GM13977 (cell line): ENCODE measurements at regions not wholly inside any gene's neighbourhood (a gene's known extent, or its start where the extent isn't known, plus 50 kb on each side); places are given as distances from the start of the nearest gene placed in this dataset.

Experiments
- DNase-seq: peaks from one replicate; pipeline ENCODE4 v3.0.0; 2012; ENCODE audit warnings: low spot score
- CTCF ChIP-seq: IDR thresholded peaks from 2 replicates; pipeline ENCODE4 v1.5.1; 2012; ENCODE audit warnings: mild to moderate bottlenecking, control low read depth; ENCODE audit not compliant: insufficient read depth; ENCODE audit errors: extremely low read depth, missing control alignments
- in situ Hi-C: fragments of 300-500 bp; cut with MboI; formaldehyde crosslinking; loops from one replicate; pipeline ENCODE4 v1.12.0; 2022; ENCODE audit warnings: low sequenced_read_pairs, low pct_unique_long_range_greater_than_20kb, mixed read lengths, inconsistent platforms; ENCODE audit not compliant: unreplicated experiment

GRCh38 chr19:27909185-27909840, 1303.6 kb downstream of the UQCRFS1 start:
- DNase-seq = no peak
- in situ Hi-C loops = no loop called here
- no peak for TF ChIP-seq CTCF

- DNase-seq = no peak
- TF ChIP-seq CTCF = no peak
- in situ Hi-C loops = no loop called here
These were observed 1306.9 kb downstream of the UQCRFS1 start for GRCh38 chr19:27906081-27906480.

- in situ Hi-C loops = no loop called here
- TF ChIP-seq CTCF = no peak
- DNase-seq = no peak
These were observed 1307.9 kb downstream of the UQCRFS1 start for GRCh38 chr19:27905074-27905473.

- no peak for TF ChIP-seq CTCF
- no peak for DNase-seq
- in situ Hi-C loops = no loop called here
These were observed 1311.9 kb downstream of the UQCRFS1 start for GRCh38 chr19:27901078-27901477.

- TF ChIP-seq CTCF = no peak
- in situ Hi-C loops = no loop called here
- no peak for DNase-seq
These were observed 1316.9 kb downstream of the UQCRFS1 start for GRCh38 chr19:27896091-27896490.

- in situ Hi-C loops = no loop called here
- TF ChIP-seq CTCF = no peak
- no peak for DNase-seq
These were observed 1317.8 kb downstream of the UQCRFS1 start for GRCh38 chr19:27894906-27895754.
